HUES48 (cell line): ENCODE measurements at regions not wholly inside any gene's neighbourhood (a gene's known extent, or its start where the extent isn't known, plus 50 kb on each side); places are given as distances from the start of the nearest gene placed in this dataset.

Experiments used
- H3K27ac ChIP-seq: one replicate; pipeline ENCODE4 v1.7.0; 2013; ENCODE audit warnings: low read depth, low read length, inconsistent platforms
- H3K27me3 ChIP-seq: 2 replicates; pipeline ENCODE4 v1.6.1; 2013; ENCODE audit warnings: mild to moderate bottlenecking, low read length; ENCODE audit not compliant: control insufficient read depth, insufficient read depth
- H3K36me3 ChIP-seq: 2 replicates; pipeline ENCODE4 v1.6.1; 2013; ENCODE audit warnings: low read length; ENCODE audit not compliant: control insufficient read depth, insufficient read depth
- H3K4me1 ChIP-seq: 2 replicates; pipeline ENCODE4 v1.6.1; 2013; ENCODE audit warnings: mild to moderate bottlenecking, low read length; ENCODE audit not compliant: control insufficient read depth, insufficient read depth
- H3K4me3 ChIP-seq: 2 replicates; pipeline ENCODE4 v1.5.1; 2013; ENCODE audit warnings: mild to moderate bottlenecking, low read depth, low read length
- H3K9ac ChIP-seq: 2 replicates; pipeline ENCODE4 v1.6.1; 2013; ENCODE audit warnings: mild to moderate bottlenecking, low read depth, low read length, moderate library complexity
- H3K9me3 ChIP-seq: 2 replicates; pipeline ENCODE4 v1.6.1; 2013; ENCODE audit warnings: low read length; ENCODE audit not compliant: control insufficient read depth, insufficient read depth

DNA sequence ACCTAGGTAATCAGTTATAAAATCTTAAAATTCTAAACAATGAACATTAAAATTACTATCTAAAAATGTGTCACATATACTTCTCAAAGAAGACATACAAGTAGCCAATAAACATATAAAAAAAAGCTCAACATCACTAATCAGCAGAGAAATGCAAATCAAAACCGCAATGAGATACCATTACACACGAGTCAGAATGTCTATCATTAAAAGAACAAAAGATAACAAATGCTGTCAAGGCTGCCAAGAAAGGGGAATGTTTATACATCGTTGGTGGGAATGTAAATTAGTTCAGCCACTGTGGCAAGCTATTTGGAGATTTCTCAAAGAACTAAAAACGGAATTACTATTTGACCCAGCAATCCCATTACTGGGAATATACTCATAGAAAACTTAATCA is 310.3 kb upstream of the EDNRB start:
- Histone ChIP-seq H3K36me3 (no peaks in the 10 kb centered on the region), H3K27me3 (no peaks in the 10 kb centered on the region), H3K9me3 (no peaks in the 10 kb centered on the region), H3K27ac (no peak overlapping the region), H3K4me1 (no peaks in the 10 kb centered on the region), H3K9ac (no peak overlapping the region), H3K4me3 (no peak overlapping the region)

- no peak overlapping the region for H3K27ac ChIP-seq
- H3K4me1 ChIP-seq: no peaks in the 10 kb centered on the region
- H3K4me3 ChIP-seq: no peak overlapping the region
- H3K9ac ChIP-seq: no peak overlapping the region
- no peaks in the 10 kb centered on the region for H3K27me3 ChIP-seq
- no peaks in the 10 kb centered on the region for H3K9me3 ChIP-seq
- H3K36me3 ChIP-seq: no peaks in the 10 kb centered on the region
Measured at GRCh38 chr13:78228211-78228610, 309.6 kb upstream of the EDNRB start.

GRCh38 chr13:78227709-78228108 is 309.1 kb upstream of the EDNRB start:
- Histone ChIP-seq H3K9ac (no peak overlapping the region), H3K27me3 (no peaks in the 10 kb centered on the region), H3K27ac (no peak overlapping the region), H3K4me1 (no peaks in the 10 kb centered on the region), H3K9me3 (no peaks in the 10 kb centered on the region), H3K36me3 (no peaks in the 10 kb centered on the region), H3K4me3 (no peak overlapping the region)

GRCh38 chr13:78215458-78216108 is 297.0 kb upstream of the EDNRB start:
- no peak overlapping the region for H3K4me3 ChIP-seq
- H3K4me1 ChIP-seq: no peaks in the 10 kb centered on the region
- no peaks in the 10 kb centered on the region for H3K27me3 ChIP-seq
- no peaks in the 10 kb centered on the region for H3K9me3 ChIP-seq
- H3K27ac ChIP-seq: no peak overlapping the region
- H3K36me3 ChIP-seq: no peaks in the 10 kb centered on the region
- H3K9ac ChIP-seq: no peak overlapping the region

DNA sequence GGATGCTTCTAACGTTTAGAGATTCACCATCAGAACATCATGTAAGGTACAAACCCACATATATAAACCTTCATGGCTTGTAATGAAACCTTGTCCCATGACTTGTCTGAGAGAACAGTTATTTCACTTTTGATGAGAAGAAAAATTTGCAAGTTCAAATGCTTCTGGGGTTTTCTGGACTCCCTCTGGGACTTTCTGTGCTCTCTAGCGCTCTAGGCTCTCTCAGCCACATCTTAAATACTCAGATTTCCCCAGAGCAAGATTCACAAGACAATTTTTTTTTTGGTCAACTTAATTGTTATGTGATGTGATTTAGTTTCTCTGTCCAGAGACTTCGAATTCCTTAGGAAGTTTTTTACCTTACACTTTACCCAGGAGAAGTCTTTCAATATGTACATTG is 282.8 kb upstream of the EDNRB start:
- H3K27ac ChIP-seq: no peak overlapping the region
- no peaks in the 10 kb centered on the region for H3K4me1 ChIP-seq
- no peak overlapping the region for H3K9ac ChIP-seq
- H3K27me3 ChIP-seq: no peaks in the 10 kb centered on the region
- no peaks in the 10 kb centered on the region for H3K36me3 ChIP-seq
- H3K4me3 ChIP-seq: no peak overlapping the region
- H3K9me3 ChIP-seq: no peaks in the 10 kb centered on the region

GRCh38 chr13:78198821-78199220 is 280.2 kb upstream of the EDNRB start:
- Histone ChIP-seq H3K9ac (no peak overlapping the region), H3K4me1 (peaks cover 4% of the 10 kb centered on the region; the same call in 1 of the 2 replicates), H3K4me3 (no peak overlapping the region), H3K27ac (no peak overlapping the region), H3K9me3 (no peaks in the 10 kb centered on the region), H3K36me3 (no peaks in the 10 kb centered on the region), H3K27me3 (no peaks in the 10 kb centered on the region)

DNA sequence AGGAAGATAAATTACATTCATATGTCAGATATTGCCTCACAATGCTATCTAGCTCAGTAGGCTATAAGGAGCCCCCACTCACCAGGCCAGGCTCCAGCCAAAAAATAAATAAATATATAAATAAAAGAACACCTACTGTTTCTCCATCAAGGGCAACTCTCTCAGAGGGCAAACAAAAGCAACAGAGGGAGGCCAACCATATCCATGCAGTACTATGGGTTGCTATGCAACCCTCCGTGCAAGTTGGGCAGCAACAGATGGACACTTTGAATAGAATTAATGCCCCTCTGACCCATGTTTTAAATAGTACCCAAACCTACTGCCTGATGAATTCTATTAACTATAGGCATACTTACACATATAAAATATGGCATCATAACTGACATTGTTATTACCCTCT is 279.8 kb upstream of the EDNRB start:
- H3K9me3 ChIP-seq: no peaks in the 10 kb centered on the region
- H3K4me1 ChIP-seq: peaks cover 4% of the 10 kb centered on the region; the same call in 1 of the 2 replicates
- H3K27ac ChIP-seq: no peak overlapping the region
- H3K27me3 ChIP-seq: no peaks in the 10 kb centered on the region
- no peaks in the 10 kb centered on the region for H3K36me3 ChIP-seq
- H3K4me3 ChIP-seq: no peak overlapping the region
- H3K9ac ChIP-seq: no peak overlapping the region

DNA sequence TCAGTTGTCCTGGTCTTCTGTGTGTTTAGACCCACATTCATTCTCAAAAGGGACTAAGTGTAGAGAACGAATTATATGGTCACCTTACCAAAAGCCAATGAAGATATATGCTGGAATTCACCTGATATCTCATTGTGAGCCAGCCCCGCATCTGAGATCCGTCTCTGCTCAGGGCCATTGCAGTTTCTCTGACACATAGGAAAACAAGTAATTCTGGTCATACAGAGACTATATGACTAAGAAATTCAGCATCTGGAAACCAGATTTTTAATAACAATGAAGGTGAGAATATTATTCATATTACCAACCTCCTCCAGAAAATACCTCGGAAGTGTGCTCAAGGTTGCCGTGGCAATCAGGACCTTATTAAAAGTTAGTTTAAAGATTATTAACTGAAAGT is 278.6 kb upstream of the EDNRB start:
- Histone ChIP-seq H3K4me3 (no peak overlapping the region), H3K27me3 (no peaks in the 10 kb centered on the region), H3K9ac (no peak overlapping the region), H3K27ac (no peak overlapping the region), H3K4me1 (peaks cover 4% of the 10 kb centered on the region; the same call in 1 of the 2 replicates), H3K9me3 (no peaks in the 10 kb centered on the region), H3K36me3 (no peaks in the 10 kb centered on the region)

DNA sequence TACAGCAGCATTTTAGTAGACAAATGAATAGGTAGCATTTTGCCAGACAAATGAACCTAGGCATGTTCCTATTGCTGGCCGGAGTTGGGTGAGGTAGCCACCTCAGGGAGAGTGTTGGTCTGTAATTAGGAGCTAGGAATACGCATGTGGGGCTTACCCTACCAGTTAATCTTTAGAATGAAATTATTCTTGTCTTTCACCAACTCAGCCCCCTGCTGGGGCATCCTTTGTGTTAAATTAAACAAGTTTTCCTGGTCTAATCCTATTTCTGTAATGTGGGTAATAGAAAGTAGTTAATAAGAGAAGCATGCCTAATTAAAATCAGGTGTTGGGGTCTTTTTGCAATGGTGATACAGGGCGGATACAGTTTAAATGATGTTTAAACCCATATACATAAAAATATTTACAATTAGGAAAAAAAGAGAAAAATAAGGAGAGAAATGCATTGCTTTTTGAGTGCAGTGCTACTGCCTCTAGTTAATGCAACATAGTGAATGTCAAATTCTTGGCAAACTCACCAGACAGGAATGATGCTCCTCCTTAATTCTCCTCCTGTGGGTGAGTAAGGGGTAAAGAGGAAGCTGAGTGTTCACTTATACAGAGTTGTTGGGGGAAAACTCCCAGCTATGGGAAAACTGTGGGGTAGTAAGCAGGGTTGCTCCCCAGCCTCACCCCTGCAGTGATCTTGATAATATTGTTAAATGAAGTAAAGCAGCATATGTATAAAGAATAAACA is 276.4 kb upstream of the EDNRB start:
- Histone ChIP-seq H3K36me3 (no peaks in the 10 kb centered on the region), H3K27ac (no peak overlapping the region), H3K9me3 (no peaks in the 10 kb centered on the region)

DNA sequence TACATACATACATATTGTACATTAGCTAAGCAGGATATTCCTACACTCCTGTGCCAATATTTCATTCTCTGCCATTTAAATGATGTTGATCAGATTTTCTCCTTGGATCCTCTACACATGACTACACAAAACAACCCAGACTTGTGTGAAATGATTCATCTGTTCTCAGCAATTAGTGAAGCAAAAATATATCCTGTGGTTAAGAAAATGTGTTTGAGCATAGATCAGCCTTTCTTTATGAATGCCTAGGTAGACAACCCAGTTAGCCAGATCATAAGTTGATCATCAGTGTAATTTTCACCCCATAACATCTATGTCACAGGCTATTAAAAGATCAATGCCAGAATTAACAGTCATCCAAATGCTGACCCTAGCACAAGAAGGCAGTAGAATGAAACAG is 275.2 kb upstream of the EDNRB start:
- no peak overlapping the region for H3K4me3 ChIP-seq
- H3K9ac ChIP-seq: no peak overlapping the region
- no peaks in the 10 kb centered on the region for H3K27me3 ChIP-seq
- no peaks in the 10 kb centered on the region for H3K9me3 ChIP-seq
- peaks cover 4% of the 10 kb centered on the region; the same call in 1 of the 2 replicates for H3K4me1 ChIP-seq
- H3K27ac ChIP-seq: no peak overlapping the region
- no peaks in the 10 kb centered on the region for H3K36me3 ChIP-seq

More for the DNA sequence above, 276.4 kb upstream of the EDNRB start:
- H3K27me3 ChIP-seq: no peaks in the 10 kb centered on the region
- no peak overlapping the region for H3K9ac ChIP-seq
- H3K4me1 ChIP-seq: peaks cover 4% of the 10 kb centered on the region; the same call in 1 of the 2 replicates
- no peak overlapping the region for H3K4me3 ChIP-seq

GRCh38 chr13:78192716-78193115 is 274.1 kb upstream of the EDNRB start:
- peaks cover 4% of the 10 kb centered on the region for H3K4me1 ChIP-seq
- H3K4me3 ChIP-seq: no peak overlapping the region
- H3K36me3 ChIP-seq: no peaks in the 10 kb centered on the region
- no peaks in the 10 kb centered on the region for H3K9me3 ChIP-seq
- no peak overlapping the region for H3K27ac ChIP-seq
- no peaks in the 10 kb centered on the region for H3K27me3 ChIP-seq
- H3K9ac ChIP-seq: no peak overlapping the region
